GM19035 (cell line): ENCODE measurements at regions not wholly inside any gene's neighbourhood (a gene's known extent, or its start where the extent isn't known, plus 50 kb on each side); places are given as distances from the start of the nearest gene placed in this dataset.
"Not testable (repeated sequence)": the region's sequence is repeated elsewhere in the genome, so short reads cannot be mapped to it uniquely, and the experiment has no call there.

Experiments
- ATAC-seq: cut with Tn5 transposase; IDR thresholded peaks from one replicate; pipeline ENCODE4 v1.9.1; 2021; ENCODE audit not compliant: unreplicated experiment

- no peak for ATAC-seq
Observed at GRCh38 chr6:26232306-26232939, 132.6 kb upstream of the BTN3A2 start.

GRCh38 chr6:26232940-26233648, 131.9 kb upstream of the BTN3A2 start:
- peak; percentile 9 for ATAC-seq

- peak; percentile 51 for ATAC-seq
Observed at GRCh38 chr6:26233649-26234420, 131.2 kb upstream of the BTN3A2 start.

- peak; percentile 48 for ATAC-seq
Observed at GRCh38 chr6:26234421-26235301, 130.3 kb upstream of the BTN3A2 start.

- ATAC-seq: no peak
Observed at GRCh38 chr6:26235302-26235670, 129.7 kb upstream of the BTN3A2 start.

GRCh38 chr6:26239415-26239814, 125.6 kb upstream of the BTN3A2 start:
- ATAC-seq: not testable (repeated sequence)

GRCh38 chr6:26240157-26241032, 124.6 kb upstream of the BTN3A2 start:
- peak; percentile 55 for ATAC-seq

- peak; percentile 30 for ATAC-seq
Observed at GRCh38 chr6:26241033-26241895, 123.7 kb upstream of the BTN3A2 start.

GRCh38 chr6:26243132-26243531, 121.9 kb upstream of the BTN3A2 start:
- no peak for ATAC-seq

GRCh38 chr6:26243752-26244151, 121.2 kb upstream of the BTN3A2 start:
- ATAC-seq: no peak

GRCh38 chr6:26246058-26246457, 118.9 kb upstream of the BTN3A2 start:
- ATAC-seq: no peak

- ATAC-seq: no peak
Observed at GRCh38 chr6:26246553-26246952, 118.4 kb upstream of the BTN3A2 start.

GRCh38 chr6:26249707-26249956, 115.4 kb upstream of the BTN3A2 start:
- peak; percentile 27 for ATAC-seq

GRCh38 chr6:26249957-26250697, 114.9 kb upstream of the BTN3A2 start:
- ATAC-seq: peak; percentile 44

GRCh38 chr6:26250698-26251044, 114.3 kb upstream of the BTN3A2 start:
- ATAC-seq: no peak

GRCh38 chr6:26251354-26252076, 113.5 kb upstream of the BTN3A2 start:
- ATAC-seq: peak; percentile 51

GRCh38 chr6:26252077-26252472, 112.9 kb upstream of the BTN3A2 start:
- ATAC-seq: no peak

GRCh38 chr6:26254724-26255123, 110.3 kb upstream of the BTN3A2 start:
- no peak for ATAC-seq
